ENCODE measurements at regions not wholly inside any gene's neighbourhood (a gene's known extent, or its start where the extent isn't known, plus 50 kb on each side); places are given as distances from the start of the nearest gene placed in this dataset.
A peak's percentile ranks its signal among the peaks of the same experiment; 100 is the strongest.

- DNase-seq (no peak), ATAC-seq (no peak)
- no peaks in the 10 kb centered on the region for H3K4me1 Mint-ChIP-seq
- H3K27me3 Mint-ChIP-seq = no peaks in the 10 kb centered on the region
- peaks cover 0 to 9% (median 0%) of the 10 kb centered on the region in 3 donors for H3K36me3 Mint-ChIP-seq
- H3K4me3 Mint-ChIP-seq = no peak overlapping the region
- POLR2A ChIA-PET = no interaction called here
- H3K9me3 Mint-ChIP-seq = peaks cover 0 to 22% (median 4%) of the 10 kb centered on the region in 9 donors
- no peak overlapping the region for H3K27ac Mint-ChIP-seq
Observed at GRCh38 chr3:30123755-30124154, 482.6 kb upstream of the TGFBR2 start.

GRCh38 chr3:30124435-30125370 lies 481.7 kb upstream of the TGFBR2 start:
- Mint-ChIP-seq H3K27ac (no peak overlapping the region), H3K27me3 (no peaks in the 10 kb centered on the region), H3K4me1 (no peaks in the 10 kb centered on the region), H3K36me3 (peaks cover 0 to 9% (median 0%) of the 10 kb centered on the region in 3 donors), H3K9me3 (peaks cover 0 to 22% (median 4%) of the 10 kb centered on the region in 9 donors), H3K4me3 (no peak overlapping the region)
- no peak for ATAC-seq
- POLR2A ChIA-PET = no interaction called here
- DNase-seq = no peak

GRCh38 chr3:30129765-30130164 lies 476.6 kb upstream of the TGFBR2 start:
- H3K27me3 Mint-ChIP-seq = no peaks in the 10 kb centered on the region
- no peak overlapping the region for H3K27ac Mint-ChIP-seq
- H3K36me3 Mint-ChIP-seq = peaks cover 0 to 9% (median 0%) of the 10 kb centered on the region in 3 donors
- POLR2A ChIA-PET = no interaction called here
- no peak for ATAC-seq
- peaks cover 0 to 8% (median 3%) of the 10 kb centered on the region in 4 donors for H3K4me1 Mint-ChIP-seq
- no peak for DNase-seq
- H3K4me3 Mint-ChIP-seq = no peak overlapping the region
- H3K9me3 Mint-ChIP-seq = peaks cover 0 to 22% (median 3%) of the 10 kb centered on the region in 9 donors

DNA sequence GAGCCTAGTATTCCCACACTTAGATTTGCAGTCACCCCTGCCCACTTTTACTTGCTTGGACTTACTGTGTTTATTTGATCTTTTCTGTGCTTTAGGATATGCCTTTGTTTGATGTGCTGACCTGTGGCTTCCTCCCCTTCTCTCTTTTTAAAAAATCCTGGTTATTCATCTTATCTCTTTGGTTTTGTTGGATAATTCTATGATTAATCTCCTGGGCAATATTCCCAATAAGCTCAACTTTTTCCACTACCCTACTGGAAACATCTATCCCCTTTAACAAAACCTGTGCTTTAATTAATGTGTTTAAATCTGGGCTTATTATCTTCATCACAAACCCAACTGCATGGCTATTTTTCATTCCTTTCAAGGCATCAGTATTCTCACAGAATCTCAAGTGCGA lies 476.0 kb upstream of the TGFBR2 start:
- Mint-ChIP-seq H3K9me3 (peaks cover 0 to 22% (median 3%) of the 10 kb centered on the region in 9 donors), H3K4me1 (peaks cover 0 to 8% (median 3%) of the 10 kb centered on the region in 4 donors), H3K27me3 (no peaks in the 10 kb centered on the region), H3K27ac (no peak overlapping the region), H3K36me3 (peaks cover 0 to 9% (median 0%) of the 10 kb centered on the region in 3 donors), H3K4me3 (no peak overlapping the region)
- ATAC-seq = no peak
- POLR2A ChIA-PET = no interaction called here
- no peak for DNase-seq

DNA sequence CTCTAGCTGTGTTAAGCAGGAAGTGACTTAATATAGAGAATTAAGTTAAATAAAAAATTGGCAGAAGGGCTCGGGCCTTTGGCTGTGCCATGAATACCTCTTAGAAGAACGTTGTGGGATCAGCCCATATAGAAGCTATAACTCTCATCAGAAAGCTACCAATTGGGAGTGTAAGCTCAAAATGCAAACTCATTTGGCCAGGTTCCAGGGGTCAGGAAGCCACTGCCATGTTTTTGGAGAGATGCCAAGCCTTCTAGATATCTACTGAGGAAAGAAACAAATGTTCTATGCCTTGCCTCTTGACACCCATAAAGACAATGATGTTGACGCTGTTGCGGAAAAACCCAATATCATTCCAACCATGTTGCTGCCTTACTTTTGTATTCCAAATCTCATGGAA lies 475.2 kb upstream of the TGFBR2 start:
- DNase-seq = no peak
- POLR2A ChIA-PET = interaction anchor here (0.6 kb wide), 1 partner anchor 37 kb away, joined by 3 read pairs; no protein-coding TSS in a partner anchor
- Mint-ChIP-seq H3K36me3 (peaks cover 0 to 10% (median 4%) of the 10 kb centered on the region in 3 donors), H3K4me1 (peaks cover 0 to 8% (median 3%) of the 10 kb centered on the region in 4 donors), H3K4me3 (no peak overlapping the region), H3K27ac (no peak overlapping the region), H3K9me3 (peaks cover 0 to 26% (median 7%) of the 10 kb centered on the region in 9 donors), H3K27me3 (no peaks in the 10 kb centered on the region)
- no peak for ATAC-seq

DNA sequence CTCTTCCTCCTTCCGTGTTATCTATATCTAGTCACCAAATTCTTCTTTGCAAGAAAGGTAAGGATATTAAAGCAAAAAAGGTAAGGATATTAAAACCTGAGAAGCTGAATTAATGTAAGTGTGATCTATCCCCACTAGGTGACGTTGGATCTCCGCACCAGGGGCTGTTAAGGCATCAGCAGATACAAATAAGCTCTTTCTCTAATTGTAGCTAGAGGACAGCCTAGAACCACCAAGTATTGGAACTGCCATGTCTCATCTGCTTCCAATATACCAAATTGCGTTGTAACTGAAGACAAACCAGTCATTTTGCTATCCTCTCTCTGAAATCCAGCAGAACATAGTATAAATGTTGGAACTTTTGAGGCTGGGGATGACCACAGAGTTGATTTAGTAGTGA lies 471.2 kb upstream of the TGFBR2 start:
- POLR2A ChIA-PET = no interaction called here
- peaks cover 0 to 16% (median 6%) of the 10 kb centered on the region in 9 donors for H3K9me3 Mint-ChIP-seq
- ATAC-seq (no peak), DNase-seq (no peak)
- no peak overlapping the region for H3K27ac Mint-ChIP-seq
- peaks cover 0 to 10% (median 4%) of the 10 kb centered on the region in 3 donors for H3K36me3 Mint-ChIP-seq
- no peaks in the 10 kb centered on the region for H3K27me3 Mint-ChIP-seq
- no peak overlapping the region for H3K4me3 Mint-ChIP-seq
- H3K4me1 Mint-ChIP-seq = peaks cover 0 to 8% (median 3%) of the 10 kb centered on the region in 4 donors

- ATAC-seq = no peak
- peaks cover 0 to 16% (median 6%) of the 10 kb centered on the region in 9 donors for H3K9me3 Mint-ChIP-seq
- no peak overlapping the region for H3K4me3 Mint-ChIP-seq
- DNase-seq = no peak
- no peaks in the 10 kb centered on the region for H3K27me3 Mint-ChIP-seq
- no peak overlapping the region for H3K27ac Mint-ChIP-seq
- H3K36me3 Mint-ChIP-seq = peaks cover 0 to 10% (median 5%) of the 10 kb centered on the region in 3 donors
- POLR2A ChIA-PET = no interaction called here
- peaks cover 0 to 3% (median 0%) of the 10 kb centered on the region in 4 donors for H3K4me1 Mint-ChIP-seq
Observed at GRCh38 chr3:30139283-30139682, 467.1 kb upstream of the TGFBR2 start.

DNA sequence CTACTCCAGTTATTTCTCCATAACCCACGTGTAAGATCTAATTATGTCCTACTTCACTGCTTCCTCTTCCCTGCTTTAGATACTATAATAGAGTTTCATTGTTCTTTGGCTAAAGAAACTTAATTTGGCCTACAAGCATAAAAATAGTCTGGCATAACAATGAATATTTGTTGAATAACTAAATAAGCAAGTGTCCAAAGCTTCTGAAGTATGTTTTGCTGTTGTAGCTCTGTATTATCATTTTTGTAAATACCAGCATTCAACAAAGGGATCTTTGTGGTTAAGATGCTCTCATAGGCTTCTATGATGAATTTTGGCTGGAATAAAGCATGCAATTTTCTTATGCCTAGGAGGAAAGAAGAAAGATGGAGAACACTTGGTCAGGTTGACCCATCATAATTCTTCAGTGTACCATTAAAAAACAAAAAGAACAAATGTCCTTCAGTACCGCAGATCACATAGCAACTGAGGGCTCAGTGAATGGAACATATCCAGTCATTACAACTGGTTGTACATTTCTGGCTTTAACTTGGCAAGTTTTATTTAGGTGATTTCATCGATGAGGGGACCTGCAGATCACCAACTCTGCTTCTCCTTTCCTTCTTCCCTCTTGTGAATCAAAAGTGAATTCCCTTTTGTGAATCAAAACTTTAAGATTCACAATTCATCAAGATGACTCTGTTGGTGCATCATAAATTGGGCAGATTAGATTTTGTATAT lies 465.9 kb upstream of the TGFBR2 start:
- no peaks in the 10 kb centered on the region for H3K27me3 Mint-ChIP-seq
- H3K9me3 Mint-ChIP-seq = peaks cover 0 to 16% (median 6%) of the 10 kb centered on the region in 9 donors
- peaks cover 0 to 10% (median 5%) of the 10 kb centered on the region in 3 donors for H3K36me3 Mint-ChIP-seq
- H3K4me1 Mint-ChIP-seq = peaks cover 0 to 3% (median 0%) of the 10 kb centered on the region in 4 donors
- no peak for DNase-seq
- POLR2A ChIA-PET = no interaction called here
- H3K27ac Mint-ChIP-seq = no peak overlapping the region
- ATAC-seq = no peak
- H3K4me3 Mint-ChIP-seq = no peak overlapping the region

DNA sequence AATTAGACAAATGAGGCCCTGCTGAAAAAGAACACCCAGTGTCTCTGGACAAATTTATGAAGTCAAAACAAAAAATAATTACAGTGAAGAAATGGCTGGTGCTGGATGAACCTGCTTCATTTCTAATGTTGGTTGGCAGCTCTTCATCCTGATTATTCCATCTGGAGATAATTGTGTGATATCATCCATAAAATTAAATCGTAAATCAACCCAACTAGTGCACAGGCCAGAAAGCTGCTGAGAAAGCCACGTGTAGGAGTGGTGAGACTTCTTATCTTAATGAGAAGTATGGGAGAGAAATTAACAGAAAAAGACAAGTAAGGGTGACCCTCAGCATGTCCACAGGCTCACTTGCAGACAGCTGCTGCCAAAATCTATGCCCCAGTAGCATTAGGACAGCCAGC lies 465.2 kb upstream of the TGFBR2 start:
- H3K4me3 Mint-ChIP-seq = no peak overlapping the region
- peaks cover 0 to 13% (median 3%) of the 10 kb centered on the region in 9 donors for H3K9me3 Mint-ChIP-seq
- peaks cover 0 to 7% (median 4%) of the 10 kb centered on the region in 3 donors for H3K36me3 Mint-ChIP-seq
- no peak overlapping the region for H3K27ac Mint-ChIP-seq
- POLR2A ChIA-PET = no interaction called here
- no peaks in the 10 kb centered on the region for H3K27me3 Mint-ChIP-seq
- H3K4me1 Mint-ChIP-seq = peaks cover 0 to 3% (median 0%) of the 10 kb centered on the region in 4 donors
- ATAC-seq (no peak), DNase-seq (no peak)

DNA sequence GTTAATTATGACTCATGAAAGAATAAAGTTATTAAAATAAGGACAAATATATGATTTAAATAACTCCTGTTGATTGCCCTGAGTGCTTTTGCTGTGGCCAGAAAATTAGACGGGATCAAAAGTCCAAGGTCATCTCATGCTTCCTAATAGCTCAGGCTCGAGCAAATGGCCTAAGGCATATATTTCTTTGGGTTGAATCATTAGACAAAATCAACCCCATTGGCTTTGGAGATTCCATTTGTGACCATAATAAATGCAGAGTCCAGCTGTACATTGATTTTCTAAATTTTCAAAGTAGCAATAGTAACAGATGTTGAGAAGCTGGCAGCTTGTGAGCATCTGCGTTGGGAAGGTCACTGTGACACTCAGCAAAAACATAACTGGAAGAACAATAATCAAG lies 464.5 kb upstream of the TGFBR2 start:
- H3K27me3 Mint-ChIP-seq = peaks cover 0 to 4% (median 0%) of the 10 kb centered on the region in 5 donors
- POLR2A ChIA-PET = no interaction called here

GRCh38 chr3:30142946-30143345 lies 463.5 kb upstream of the TGFBR2 start:
- POLR2A ChIA-PET = no interaction called here
- no peak overlapping the region for H3K4me3 Mint-ChIP-seq

More for the DNA sequence above, 464.5 kb upstream of the TGFBR2 start:
- DNase-seq = no peak
- ATAC-seq = no peak
- peaks cover 0 to 1% (median 0%) of the 10 kb centered on the region in 3 donors for H3K36me3 Mint-ChIP-seq
- no peak overlapping the region for H3K27ac Mint-ChIP-seq
- no peak overlapping the region for H3K4me3 Mint-ChIP-seq
- peaks cover 0 to 3% (median 0%) of the 10 kb centered on the region in 4 donors for H3K4me1 Mint-ChIP-seq
- H3K9me3 Mint-ChIP-seq = peaks cover 0 to 5% (median 0%) of the 10 kb centered on the region in 9 donors

DNA sequence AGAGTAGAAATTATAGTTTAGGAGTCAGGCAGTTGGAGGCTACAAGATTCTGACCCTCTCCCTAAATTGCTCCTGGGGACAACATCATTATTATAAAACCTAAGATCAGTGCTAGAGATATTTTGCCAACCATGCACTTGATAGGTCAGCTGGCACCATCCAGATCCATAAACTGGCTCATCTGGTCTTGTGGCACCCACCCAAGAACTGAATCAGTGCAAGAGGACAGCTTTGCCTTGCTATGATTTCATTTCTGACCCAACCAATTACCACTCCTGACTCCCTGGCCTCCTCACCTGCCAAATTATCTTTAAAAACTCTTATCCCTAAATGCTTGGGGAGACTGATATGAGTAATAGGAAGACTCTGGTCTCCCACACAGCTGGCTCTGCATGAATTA lies 461.1 kb upstream of the TGFBR2 start:
- ATAC-seq (no peak), DNase-seq (no peak)
- H3K4me3 Mint-ChIP-seq = no peak overlapping the region
- H3K9me3 Mint-ChIP-seq = peaks cover 0 to 7% (median 0%) of the 10 kb centered on the region in 9 donors
- H3K36me3 Mint-ChIP-seq = peaks cover 0 to 8% (median 3%) of the 10 kb centered on the region in 3 donors
- H3K27ac Mint-ChIP-seq = peak overlapping the region in 1 of 10 donors; percentile 42
- peaks cover 0 to 4% (median 0%) of the 10 kb centered on the region in 5 donors for H3K27me3 Mint-ChIP-seq
- POLR2A ChIA-PET = no interaction called here
- peaks cover 0 to 3% (median 0%) of the 10 kb centered on the region in 4 donors for H3K4me1 Mint-ChIP-seq

More at GRCh38 chr3:30142946-30143345, 463.5 kb upstream of the TGFBR2 start:
- Mint-ChIP-seq H3K4me1 (peaks cover 0 to 3% (median 0%) of the 10 kb centered on the region in 4 donors), H3K27ac (no peak overlapping the region), H3K9me3 (peaks cover 0 to 4% (median 0%) of the 10 kb centered on the region in 9 donors), H3K36me3 (peaks cover 0 to 4% (median 3%) of the 10 kb centered on the region in 3 donors), H3K27me3 (peaks cover 0 to 4% (median 0%) of the 10 kb centered on the region in 5 donors)
- no peak for ATAC-seq
- DNase-seq = no peak
